PC-3 (cell line): ENCODE measurements at regions not wholly inside any gene's neighbourhood (a gene's known extent, or its start where the extent isn't known, plus 50 kb on each side); places are given as distances from the start of the nearest gene placed in this dataset.

Experiments used
- ATAC-seq: fragments of 200-7000 bp; cut with Tn5 transposase; 2 replicates; pipeline ENCODE4 v1.9.1; 2020; ENCODE audit warnings: mild to moderate bottlenecking, moderate library complexity
- BruUV-seq: library from RNA; stranded (reverse); fragments of 400-500 nt; replicated peaks from 2 replicates; lab custom pipeline; 2021; lab: Mats Ljungman, UMichigan
- CTCF ChIA-PET: fragments of 300-600 bp; sonication (Branson Sonifier 250); formaldehyde crosslinking; loops from one replicate; lab custom pipeline; 2022; ENCODE audit warnings: antibody characterized with exemption; lab: Charles Lee
- POLR2A ChIA-PET: fragments of 300-600 bp; sonication (Branson Sonifier 250); formaldehyde crosslinking; loops from one replicate; lab custom pipeline; 2022; ENCODE audit warnings: antibody characterized with exemption; ENCODE audit not compliant: unreplicated experiment; lab: Charles Lee
- DNase-seq: peaks from one replicate; pipeline ENCODE4 v3.0.0-alpha.2; 2015
- H2AFZ ChIP-seq: fragments of 300-600 bp; sonication (generic); 2 replicates; pipeline ENCODE4 v1.6.0; 2016; ENCODE audit warnings: antibody characterized with exemption, low read length
- H3F3A ChIP-seq: fragments of 300-600 bp; sonication (generic); one replicate; pipeline ENCODE4 v1.6.0; 2017; ENCODE audit warnings: antibody characterized with exemption, low read length, control low read depth, mild to moderate bottlenecking; ENCODE audit not compliant: unreplicated experiment
- H3K27ac ChIP-seq: fragments of 300-600 bp; sonication (generic); 2 replicates; pipeline ENCODE4 v1.5.1; 2016; ENCODE audit warnings: mild to moderate bottlenecking, low read length
- H3K27me3 ChIP-seq: fragments of 300-600 bp; sonication (generic); 2 replicates; pipeline ENCODE4 v1.6.1; 2016; ENCODE audit warnings: low read length, mixed read lengths
- H3K36me3 ChIP-seq: fragments of 300-600 bp; sonication (generic); 2 replicates; pipeline ENCODE4 v1.6.1; 2016; ENCODE audit warnings: low read depth, mixed run types, low read length, mixed read lengths
- H3K4me1 ChIP-seq: fragments of 300-600 bp; sonication (generic); 2 replicates; pipeline ENCODE4 v1.5.1; 2016; ENCODE audit warnings: low read length; ENCODE audit not compliant: insufficient read depth
- H3K4me2 ChIP-seq: fragments of 300-600 bp; sonication (generic); 2 replicates; pipeline ENCODE4 v1.6.0; 2016; ENCODE audit warnings: low read length
- H3K4me3 ChIP-seq: fragments of 300-600 bp; sonication (generic); 2 replicates; pipeline ENCODE4 v1.5.1; 2016; ENCODE audit warnings: mild to moderate bottlenecking, low read length, mixed read lengths
- H3K79me2 ChIP-seq: fragments of 300-600 bp; sonication (generic); 2 replicates; pipeline ENCODE4 v1.6.1; 2017; ENCODE audit warnings: low read length, mixed read lengths
- H3K9ac ChIP-seq: fragments of 300-600 bp; sonication (generic); 2 replicates; pipeline ENCODE4 v1.6.0; 2016; ENCODE audit warnings: mild to moderate bottlenecking, low read length
- H3K9me2 ChIP-seq: fragments of 300-600 bp; sonication (generic); replicated peaks from 2 replicates; pipeline ENCODE4 v1.6.1; 2016; ENCODE audit warnings: mixed run types, low read length, mixed read lengths
- H3K9me3 ChIP-seq: fragments of 300-600 bp; sonication (generic); 2 replicates; pipeline ENCODE4 v1.6.1; 2016; ENCODE audit warnings: low read length, mixed read lengths
- H4K20me1 ChIP-seq: fragments of 300-600 bp; sonication (generic); 2 replicates; pipeline ENCODE4 v1.6.1; 2016; ENCODE audit warnings: low read length, mixed read lengths
- EZH2 ChIP-seq: fragments of 300-600 bp; sonication (generic); IDR thresholded peaks from one replicate; pipeline ENCODE4 v1.6.1; 2017; ENCODE audit warnings: antibody characterized with exemption, mild to moderate bottlenecking, low read length; ENCODE audit not compliant: unreplicated experiment
- EZH2phosphoT487 ChIP-seq: fragments of 300-600 bp; sonication (generic); IDR thresholded peaks from 2 replicates; pipeline ENCODE4 v1.6.1; 2018; ENCODE audit warnings: mild to moderate bottlenecking, antibody characterized with exemption, low read length, borderline replicate concordance
- intact Hi-C: fragments of 100-400 bp; cut with micrococcal nuclease; formaldehyde crosslinking; loops from 2 replicates; pipeline ENCODE4 v1.9.0; 2023
- TF ChIP-seq, protein P1 (sequence below): fragments of 300-600 bp; sonication (generic); conservative IDR thresholded peaks from 2 replicates; pipeline ENCODE4 v1.5.1; 2017; ENCODE audit warnings: antibody characterized with exemption, low read depth, mild to moderate bottlenecking, low read length

GRCh38 chr12:63394983-63395382, 244.0 kb upstream of the AVPR1A start:
- H3K79me2 ChIP-seq: no peaks in the 10 kb centered on the region

GRCh38 chr12:63394349-63394748, 243.3 kb upstream of the AVPR1A start:
- Histone ChIP-seq H3K9ac (no peak overlapping the region), H3K9me2 (no peaks in the 10 kb centered on the region), H3K4me3 (no peak overlapping the region), H3K27ac (no peak overlapping the region), H3F3A (no peaks in the 10 kb centered on the region), H2AFZ (no peak overlapping the region), H3K79me2 (no peaks in the 10 kb centered on the region), H3K36me3 (no peaks in the 10 kb centered on the region), H4K20me1 (no peaks in the 10 kb centered on the region), H3K9me3 (no peaks in the 10 kb centered on the region), H3K4me2 (no peak overlapping the region), H3K27me3 (peaks cover 63% of the 10 kb centered on the region), H3K4me1 (no peaks in the 10 kb centered on the region)
- POLR2A ChIA-PET: no interaction called here
- DNase-seq (no peak), ATAC-seq (no peak)
- BruUV-seq: no TSS peak
- TF ChIP-seq EZH2phosphoT487 (no peak), EZH2 (no peak)
- TF ChIP-seq, protein P1, sequence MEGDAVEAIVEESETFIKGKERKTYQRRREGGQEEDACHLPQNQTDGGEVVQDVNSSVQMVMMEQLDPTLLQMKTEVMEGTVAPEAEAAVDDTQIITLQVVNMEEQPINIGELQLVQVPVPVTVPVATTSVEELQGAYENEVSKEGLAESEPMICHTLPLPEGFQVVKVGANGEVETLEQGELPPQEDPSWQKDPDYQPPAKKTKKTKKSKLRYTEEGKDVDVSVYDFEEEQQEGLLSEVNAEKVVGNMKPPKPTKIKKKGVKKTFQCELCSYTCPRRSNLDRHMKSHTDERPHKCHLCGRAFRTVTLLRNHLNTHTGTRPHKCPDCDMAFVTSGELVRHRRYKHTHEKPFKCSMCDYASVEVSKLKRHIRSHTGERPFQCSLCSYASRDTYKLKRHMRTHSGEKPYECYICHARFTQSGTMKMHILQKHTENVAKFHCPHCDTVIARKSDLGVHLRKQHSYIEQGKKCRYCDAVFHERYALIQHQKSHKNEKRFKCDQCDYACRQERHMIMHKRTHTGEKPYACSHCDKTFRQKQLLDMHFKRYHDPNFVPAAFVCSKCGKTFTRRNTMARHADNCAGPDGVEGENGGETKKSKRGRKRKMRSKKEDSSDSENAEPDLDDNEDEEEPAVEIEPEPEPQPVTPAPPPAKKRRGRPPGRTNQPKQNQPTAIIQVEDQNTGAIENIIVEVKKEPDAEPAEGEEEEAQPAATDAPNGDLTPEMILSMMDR: no peak
- intact Hi-C loops: no loop called here
- CTCF ChIA-PET: no interaction called here

More at GRCh38 chr12:63394983-63395382, 244.0 kb upstream of the AVPR1A start:
- no peaks in the 10 kb centered on the region for H3K9me3 ChIP-seq
- H3K27me3 ChIP-seq: peaks cover 58% of the 10 kb centered on the region
- no peaks in the 10 kb centered on the region for H3K36me3 ChIP-seq
- no peak for ATAC-seq
- no peaks in the 10 kb centered on the region for H3K4me1 ChIP-seq
- no peaks in the 10 kb centered on the region for H4K20me1 ChIP-seq
- H3K27ac ChIP-seq: no peak overlapping the region
- no peak for DNase-seq
- CTCF ChIA-PET: no interaction called here
- H3K4me2 ChIP-seq: no peak overlapping the region
- H2AFZ ChIP-seq: no peak overlapping the region
- no peak overlapping the region for H3K4me3 ChIP-seq
- no peaks in the 10 kb centered on the region for H3F3A ChIP-seq
- no peaks in the 10 kb centered on the region for H3K9me2 ChIP-seq
- POLR2A ChIA-PET: no interaction called here
- no TSS peak for BruUV-seq
- TF ChIP-seq EZH2phosphoT487 (no peak), EZH2 (no peak)
- TF ChIP-seq, protein P1: no peak
- no peak overlapping the region for H3K9ac ChIP-seq
- intact Hi-C loops: no loop called here

- no peak for ATAC-seq
- H3K4me3 ChIP-seq: no peak overlapping the region
- TF ChIP-seq EZH2phosphoT487 (no peak), EZH2 (no peak)
- TF ChIP-seq, protein P1: no peak
- no peaks in the 10 kb centered on the region for H3K9me3 ChIP-seq
- ChIA-PET CTCF (no interaction called here), POLR2A (no interaction called here)
- no peaks in the 10 kb centered on the region for H3K36me3 ChIP-seq
- H3K4me2 ChIP-seq: no peak overlapping the region
- no peaks in the 10 kb centered on the region for H3K79me2 ChIP-seq
- no peaks in the 10 kb centered on the region for H3F3A ChIP-seq
- H3K9me2 ChIP-seq: no peaks in the 10 kb centered on the region
- H3K4me1 ChIP-seq: no peaks in the 10 kb centered on the region
- no peak for DNase-seq
- H3K27ac ChIP-seq: no peak overlapping the region
- H2AFZ ChIP-seq: no peak overlapping the region
- intact Hi-C loops: no loop called here
- BruUV-seq: no TSS peak
- H4K20me1 ChIP-seq: no peaks in the 10 kb centered on the region
- peaks cover 74% of the 10 kb centered on the region for H3K27me3 ChIP-seq
- H3K9ac ChIP-seq: no peak overlapping the region
Observed at GRCh38 chr12:63389211-63389610, 238.2 kb upstream of the AVPR1A start.
